ENCODE measurements at regions not wholly inside any gene's neighbourhood (a gene's known extent, or its start where the extent isn't known, plus 50 kb on each side); places are given as distances from the start of the nearest gene placed in this dataset.

GRCh38 chr1:234990328-234990675 lies 138.3 kb downstream of the TOMM20 start (continued):
- TF ChIP-seq SIN3A (IDR thresholded peaks at IDR 0.05; ENCODE audit: low read depth) (no peak), MAX (IDR thresholded peaks at IDR 0.05) (no peak), RAD21 (IDR thresholded peaks at IDR 0.05; ENCODE audit: low read depth) (no peak)

- no peak overlapping the region for H2AFZ ChIP-seq (ENCODE audit: low read depth, low read length, poor library complexity, severe bottlenecking)
- BruUV-seq (replicated peaks): no TSS peak
- no peaks in the 10 kb centered on the region for H3K9me2 ChIP-seq (ENCODE audit: insufficient read depth)
- DNase-seq (ENCODE audit: low read depth, low spot score) (no peak), ATAC-seq (no peak)
- no peak overlapping the region for H3K27ac ChIP-seq (ENCODE audit: low read depth, low read length)
- TF ChIP-seq FOSL1 (IDR thresholded peaks at IDR 0.05; ENCODE audit: low read depth) (no peak), ATF3 (IDR thresholded peaks at IDR 0.05) (no peak), SRF (IDR thresholded peaks at IDR 0.05; ENCODE audit: low read depth) (no peak), REST (IDR thresholded peaks at IDR 0.05; ENCODE audit: low read depth) (no peak), YY1 (IDR thresholded peaks at IDR 0.05; ENCODE audit: extremely low read depth, insufficient replicate concordance, low read depth, low read length) (no peak), CTCF (IDR thresholded peaks at IDR 0.05 in 2 of 3, conservative IDR thresholded peaks at IDR 0.05 in 1 of 3; ENCODE audit: borderline replicate concordance in 1 of 3, insufficient read depth in 1 of 3, low read depth in 2 of 3, low read length in 2 of 3) (no peak), CEBPB (IDR thresholded peaks at IDR 0.05; ENCODE audit: low read depth) (no peak), SIN3A (IDR thresholded peaks at IDR 0.05; ENCODE audit: low read depth) (no peak), EZH2 (IDR thresholded peaks at IDR 0.05) (no peak), SP1 (IDR thresholded peaks at IDR 0.05; ENCODE audit: low read depth) (no peak), ZFX (IDR thresholded peaks at IDR 0.05) (no peak)
- ChIA-PET POLR2A (no interaction called here), RAD21 (ENCODE audit: low non-redundant PET in 1 of 2, low total read pairs in 2 of 2, uncharacterized antibody in 2 of 2, unreplicated experiment in 2 of 2) (no interaction called here), CTCF (no interaction called here)
- H3K4me3 ChIP-seq (replicated peaks in 1 of 2; ENCODE audit: low read depth in 1 of 2, low read length in 2 of 2): no peak overlapping the region
- intact Hi-C loops (cut with micrococcal nuclease): no loop called here
- no peaks in the 10 kb centered on the region for H4K20me1 ChIP-seq (ENCODE audit: insufficient read depth)
- no peaks in the 10 kb centered on the region; the same call in 1 of the 2 replicates for H3K27me3 ChIP-seq (ENCODE audit: insufficient read depth, low read length)
- H3K4me2 ChIP-seq (ENCODE audit: low read length): no peak overlapping the region
- peaks cover 8 to 24% of the 10 kb centered on the region in 2 experiments; a peak in 3 of 4 replicates for H3K4me1 ChIP-seq (ENCODE audit: control insufficient read depth in 1 of 2, insufficient read depth in 2 of 2, low read length in 2 of 2)
- no peaks in the 10 kb centered on the region for H3K9me3 ChIP-seq (ENCODE audit: control insufficient read depth in 1 of 2, insufficient read depth in 1 of 2, low read depth in 1 of 2, low read length in 2 of 2)
- H3K9ac ChIP-seq (ENCODE audit: low read length): no peak overlapping the region
- H3K36me3 ChIP-seq (ENCODE audit: control insufficient read depth in 1 of 2, insufficient read depth in 2 of 2, low read length in 2 of 2): no peaks in the 10 kb centered on the region
- no peaks in the 10 kb centered on the region for H3K79me2 ChIP-seq (ENCODE audit: insufficient read depth, low read length)
Measured at GRCh38 chr1:234989479-234990327, 138.9 kb downstream of the TOMM20 start.
